NCI-H524 (cell line): ENCODE measurements at regions not wholly inside any gene's neighbourhood (a gene's known extent, or its start where the extent isn't known, plus 50 kb on each side); places are given as distances from the start of the nearest gene placed in this dataset.
"Not testable (repeated sequence)": the region's sequence is repeated elsewhere in the genome, so short reads cannot be mapped to it uniquely, and the experiment has no call there.

Source experiments
- DNase-seq, 2 experiments: peaks; one replicate each; lab custom pipeline; 2025; lab: John Stamatoyannopoulos, UW

DNA sequence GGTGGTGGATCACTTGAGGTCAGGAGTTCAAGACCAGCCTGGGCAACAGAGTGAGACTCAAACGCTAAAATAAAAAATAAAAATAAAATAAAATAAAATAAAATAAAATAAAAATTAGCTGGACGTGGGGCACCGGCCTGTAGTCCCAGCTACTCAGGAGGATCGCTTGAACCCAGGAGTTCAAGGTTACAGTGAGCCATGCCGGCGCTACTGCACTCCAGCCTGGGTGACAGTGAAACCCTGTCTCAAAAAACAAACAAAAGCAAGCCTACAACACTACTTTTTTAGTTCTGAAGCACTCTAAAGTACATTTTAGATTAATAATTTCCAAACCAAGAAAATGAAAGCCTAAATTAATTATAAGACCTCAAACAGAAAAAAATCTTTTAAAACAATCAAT is 56.2 kb upstream of the ZSCAN2 start:
- DNase-seq: not testable (repeated sequence)

DNA sequence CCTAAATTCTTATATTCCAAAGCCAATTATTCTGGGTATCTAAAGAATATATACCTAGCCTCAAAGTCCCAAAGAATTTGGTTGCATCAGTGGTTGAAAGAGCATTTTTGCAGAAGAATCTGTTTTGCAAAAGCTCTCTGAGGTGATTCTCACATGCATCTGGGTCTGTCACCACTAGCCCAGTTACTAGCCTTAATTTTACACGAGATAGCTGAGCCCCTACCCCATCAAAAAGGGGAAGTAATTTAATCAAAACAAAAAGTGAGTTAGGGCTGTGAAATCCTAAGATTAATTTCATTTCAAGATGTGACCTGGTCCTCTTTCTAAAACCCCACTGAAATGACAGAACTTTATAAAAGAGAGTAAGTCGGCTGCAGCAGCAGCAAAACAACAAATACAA is 53.7 kb upstream of the ZSCAN2 start:
- DNase-seq: not testable (repeated sequence)

DNA sequence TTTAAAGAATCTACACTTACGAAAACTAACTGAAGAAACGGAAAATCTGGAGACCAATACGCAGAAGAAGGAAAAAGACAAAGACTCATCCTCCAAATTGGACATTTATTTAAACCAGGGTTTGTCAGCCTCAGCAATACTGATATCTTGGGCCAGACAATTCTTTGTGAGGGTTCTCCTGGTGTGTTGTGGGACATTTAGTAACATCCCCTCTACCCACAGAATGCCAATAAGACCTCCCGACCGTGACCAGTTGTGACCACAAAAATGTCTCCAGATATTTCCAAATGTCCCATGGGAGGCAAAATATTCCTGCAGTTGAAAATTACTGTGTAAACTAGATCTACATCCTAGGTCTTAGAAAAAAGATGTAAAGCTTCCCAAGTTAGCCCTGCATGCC is 50.3 kb upstream of the ZSCAN2 start:
- DNase-seq: not testable (repeated sequence)
